Right renal cortex interstitium (tissue), 3 donors: ENCODE measurements at regions not wholly inside any gene's neighbourhood (a gene's known extent, or its start where the extent isn't known, plus 50 kb on each side); places are given as distances from the start of the nearest gene placed in this dataset.
A peak's percentile ranks its signal among the peaks of the same experiment; 100 is the strongest.

ENCODE experiments used
- DNase-seq, 3 donors: peaks; one replicate each; pipeline ENCODE4 v3.0.0-alpha.2; 2013; ENCODE audit warnings: low read depth in 3 of 3, low spot score in 2 of 3

DNA sequence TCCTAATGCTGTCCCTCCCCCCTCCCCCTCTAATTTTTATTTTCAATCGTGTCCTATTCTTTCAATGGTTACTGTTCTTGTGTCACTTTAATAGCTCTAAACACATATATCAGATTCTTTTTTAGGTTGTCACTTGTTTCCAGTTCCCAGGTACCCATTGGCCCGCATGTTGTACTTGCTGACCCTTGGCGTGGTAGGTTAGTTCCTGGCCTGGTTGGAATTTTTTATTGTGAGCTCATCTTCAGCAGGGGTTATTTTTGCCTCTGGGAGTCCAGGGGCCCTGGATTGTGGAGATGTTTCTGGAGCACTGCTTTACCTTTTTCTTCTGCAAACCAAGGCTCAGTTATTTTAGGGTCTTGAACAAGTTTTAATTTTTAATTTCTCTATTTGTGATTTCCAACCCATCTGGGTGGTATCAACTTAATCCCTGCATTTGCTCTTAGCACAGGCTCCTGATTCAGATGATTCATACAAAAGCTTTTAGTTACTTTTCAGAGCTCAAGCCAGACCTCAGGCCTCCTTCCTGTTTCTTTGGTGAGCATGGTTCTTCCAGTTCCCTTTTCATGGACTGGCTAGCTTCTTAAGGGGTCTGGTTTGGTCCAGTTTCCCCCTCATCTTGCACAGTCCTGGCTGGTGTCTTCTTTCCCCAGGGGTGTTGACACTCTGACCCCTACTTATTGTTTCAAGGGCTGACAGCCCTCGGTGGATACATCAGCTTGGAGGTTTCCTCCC, 220.5 kb downstream of the TM9SF2 start:
- no peak for DNase-seq

DNA sequence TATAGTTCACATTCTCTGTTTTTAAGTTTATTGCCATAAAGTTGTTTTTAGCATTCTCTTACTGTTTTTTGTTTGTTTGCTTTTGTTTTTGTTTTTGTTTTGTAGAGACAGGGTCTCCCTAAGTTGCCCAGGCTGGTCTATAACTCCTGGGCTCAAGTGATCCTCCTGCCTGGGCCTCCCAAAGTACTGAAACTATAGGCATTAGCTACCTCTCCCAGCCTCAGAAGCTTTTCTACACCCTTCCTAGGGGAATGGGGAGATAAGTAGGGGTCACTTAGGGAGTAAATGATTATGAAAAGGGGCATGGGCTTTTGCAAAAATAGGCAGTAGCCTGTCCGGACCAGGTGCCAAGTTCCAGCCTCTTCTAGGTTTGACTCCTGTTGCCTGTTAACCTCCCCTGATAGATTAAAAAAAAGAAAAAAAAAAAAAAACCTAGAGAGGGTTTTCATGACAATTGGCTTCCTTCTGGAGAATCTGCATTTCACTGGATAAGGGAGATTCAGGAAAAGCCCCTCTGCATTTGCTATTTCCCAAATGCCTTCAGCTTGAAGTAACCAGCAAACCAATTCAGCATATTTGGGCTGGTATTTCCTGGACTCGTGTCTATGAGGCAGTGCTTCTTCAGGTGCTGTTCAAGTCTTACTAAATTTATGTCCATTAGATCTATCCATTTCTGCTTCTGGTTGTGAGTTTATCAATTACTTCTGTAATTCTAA, 216.8 kb downstream of the TM9SF2 start:
- no peak for DNase-seq

DNA sequence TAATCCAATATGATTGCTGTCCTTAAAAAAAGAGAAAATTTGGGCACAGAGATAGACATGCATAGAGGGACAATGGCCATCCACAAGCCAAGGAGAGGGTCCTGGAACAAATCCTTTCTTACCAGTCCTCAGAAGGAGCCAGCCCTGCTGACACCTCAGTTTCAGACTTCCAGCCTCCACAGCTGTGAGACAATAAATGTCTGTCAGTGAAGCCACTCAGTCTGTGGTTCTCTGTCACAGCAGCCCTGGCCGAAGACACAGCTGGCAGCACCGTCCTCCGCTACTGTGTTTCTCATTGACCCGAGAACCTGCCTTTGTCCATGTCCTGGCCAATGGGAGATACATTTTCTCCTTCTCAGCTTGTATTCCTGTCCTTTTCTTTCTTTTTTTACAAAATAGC, 207.9 kb downstream of the TM9SF2 start:
- no peak for DNase-seq

DNA sequence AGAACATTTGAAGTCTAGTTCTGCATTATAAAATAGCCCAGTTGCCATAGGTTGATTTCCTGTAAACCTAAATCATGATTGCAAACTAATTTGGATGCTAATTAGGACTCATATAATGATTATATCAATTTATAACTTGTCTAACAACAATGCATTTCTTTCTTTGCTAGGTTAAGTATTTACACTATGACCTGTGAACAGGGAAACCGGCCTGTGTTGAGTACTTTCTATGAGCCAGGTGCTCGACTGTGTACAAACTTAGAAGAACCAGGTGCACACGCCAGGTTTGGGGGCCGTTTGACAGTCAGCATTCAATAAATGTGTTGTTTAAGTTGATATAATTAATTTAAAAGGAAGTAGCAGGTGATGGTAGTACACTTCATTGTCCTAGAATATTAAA, 203.1 kb downstream of the TM9SF2 start:
- DNase-seq = no peak

DNA sequence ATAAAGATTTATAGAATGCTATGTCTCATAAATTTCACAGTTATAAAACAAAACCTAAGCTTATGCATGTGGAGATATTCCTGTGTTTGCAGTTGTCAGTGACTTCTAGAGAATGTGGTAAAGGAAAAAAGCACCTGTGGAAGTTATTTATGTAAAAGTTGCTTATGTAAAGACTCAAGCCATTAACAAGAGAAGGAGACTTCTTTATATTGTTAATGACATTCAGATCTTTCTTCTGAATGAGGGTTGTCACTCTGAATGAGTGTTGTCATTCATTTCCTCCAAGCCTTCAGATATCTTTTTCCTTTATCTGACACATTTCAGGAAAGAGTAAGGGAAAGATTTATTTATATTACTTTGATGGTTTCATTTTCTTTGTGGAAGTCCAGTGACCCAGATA, 202.6 kb downstream of the TM9SF2 start:
- DNase-seq = no peak

DNA sequence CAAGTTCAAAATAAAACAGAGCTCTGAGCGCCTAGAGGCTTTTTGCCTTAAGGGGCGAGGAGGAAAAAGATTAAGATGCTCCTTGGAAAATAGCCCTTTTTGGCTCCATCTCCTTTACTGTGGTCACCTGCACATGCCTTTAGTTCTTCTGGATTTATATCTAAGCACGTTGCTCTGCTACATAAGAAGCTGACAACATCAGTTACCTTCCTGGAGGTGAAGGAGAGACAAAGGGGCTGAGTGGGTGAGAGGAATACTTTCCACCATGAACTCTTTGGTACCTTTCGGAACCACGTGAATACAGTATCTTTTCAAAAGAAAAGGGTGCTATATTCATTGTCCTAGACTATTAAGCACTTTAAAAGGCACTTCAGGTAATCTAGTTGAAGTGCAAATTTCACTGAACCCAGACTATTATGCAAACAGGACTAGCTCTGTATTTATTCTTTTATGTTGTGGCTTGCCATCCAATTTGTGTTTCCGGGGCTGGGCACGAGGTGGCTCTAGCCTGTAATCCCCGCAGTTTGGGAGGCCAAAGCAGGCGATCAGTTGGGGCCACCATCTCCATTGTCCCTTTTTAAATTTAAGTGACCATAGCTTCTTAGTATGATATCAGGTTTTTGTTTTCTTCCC, 201.5 kb downstream of the TM9SF2 start:
- no peak for DNase-seq

DNA sequence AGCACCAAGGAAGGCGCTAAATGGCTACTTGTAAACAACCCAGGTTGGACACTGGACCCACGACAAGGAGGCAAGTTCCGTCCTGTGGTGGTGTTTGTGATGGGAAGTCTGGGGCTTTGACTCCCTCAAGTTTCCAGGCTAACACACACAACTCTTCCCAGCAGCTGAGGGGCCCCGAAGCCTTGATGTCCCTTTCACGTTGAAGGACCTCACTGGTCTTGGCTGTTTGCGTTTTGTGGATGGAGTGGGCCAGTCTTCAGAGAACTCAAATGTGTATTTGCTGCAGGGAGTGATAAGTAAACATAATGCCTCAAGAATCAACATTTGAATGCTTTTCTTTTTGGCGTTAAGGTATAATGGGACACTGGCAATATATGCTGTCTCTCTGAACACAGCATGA, 199.2 kb downstream of the TM9SF2 start:
- no peak for DNase-seq

DNA sequence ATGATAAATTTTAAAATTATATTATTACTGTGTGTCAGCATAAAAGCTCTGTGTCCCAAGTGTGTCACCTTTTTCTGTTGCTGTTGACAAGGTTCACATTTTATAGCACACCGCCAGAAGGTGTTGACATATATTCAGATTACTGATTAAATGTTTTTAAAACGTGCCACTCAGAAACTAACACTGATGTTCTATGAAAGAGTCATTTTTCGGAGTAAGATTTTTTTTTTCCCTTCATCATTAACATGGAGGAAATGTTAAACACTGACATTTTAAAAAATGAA, 197.5 kb downstream of the TM9SF2 start:
- DNase-seq = no peak

DNA sequence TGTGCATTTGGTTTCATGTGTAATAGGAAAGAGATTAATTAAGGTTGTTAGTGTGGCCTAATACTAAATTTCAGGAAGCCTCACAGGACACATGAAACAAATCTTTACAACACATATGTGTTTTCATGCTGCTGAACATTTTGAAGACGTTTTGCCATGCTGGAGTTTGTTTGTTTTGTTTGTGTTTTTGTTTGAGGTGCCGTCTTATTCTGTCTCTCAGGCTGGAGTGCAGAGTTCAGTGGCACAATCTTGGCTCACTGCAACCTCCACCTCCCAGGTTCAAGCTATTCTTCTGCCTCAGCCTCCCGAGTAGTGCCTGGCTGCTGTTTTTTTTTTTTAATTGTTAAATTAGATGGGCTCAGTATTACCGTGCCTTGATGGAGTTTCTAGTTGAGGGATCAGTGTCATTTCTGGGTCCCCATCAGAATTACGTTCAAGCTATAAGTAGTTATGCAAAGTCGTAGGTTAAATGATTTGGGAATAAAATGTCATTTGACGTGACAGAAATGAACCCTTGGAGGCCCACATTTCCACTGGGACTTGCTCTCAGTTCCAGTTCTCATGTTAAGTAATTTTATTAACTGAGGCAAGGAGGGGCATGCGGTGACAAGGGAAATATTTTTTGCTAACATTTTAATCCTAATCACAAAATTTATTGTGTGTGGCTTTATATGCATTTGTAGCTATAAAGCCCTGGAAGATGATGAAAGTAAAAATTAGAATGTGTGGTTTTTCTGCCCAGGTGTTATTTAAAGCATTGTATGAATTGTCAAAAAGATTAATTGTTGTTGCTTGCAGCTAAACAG, 196.9 kb downstream of the TM9SF2 start:
- DNase-seq = no peak

DNA sequence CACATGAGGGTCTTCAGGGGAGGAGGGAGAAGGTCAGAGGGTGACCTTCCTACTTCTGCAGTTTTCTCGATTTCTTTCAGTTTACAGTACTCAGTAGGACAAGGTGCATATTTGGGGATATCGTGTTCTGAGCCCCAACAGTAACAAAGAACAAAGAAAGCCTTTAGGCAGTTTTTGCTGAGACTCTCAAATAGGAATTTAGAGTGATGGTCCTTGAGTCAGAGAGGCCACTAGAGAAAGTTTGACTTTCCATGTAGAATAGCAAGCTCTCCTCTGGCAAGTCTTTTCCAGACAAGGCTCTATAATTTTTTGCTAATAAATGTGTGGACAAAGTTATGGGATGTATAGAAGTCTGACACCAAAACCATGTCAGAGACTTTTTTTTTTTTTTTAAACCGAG, 194.6 kb downstream of the TM9SF2 start:
- DNase-seq = no peak

DNA sequence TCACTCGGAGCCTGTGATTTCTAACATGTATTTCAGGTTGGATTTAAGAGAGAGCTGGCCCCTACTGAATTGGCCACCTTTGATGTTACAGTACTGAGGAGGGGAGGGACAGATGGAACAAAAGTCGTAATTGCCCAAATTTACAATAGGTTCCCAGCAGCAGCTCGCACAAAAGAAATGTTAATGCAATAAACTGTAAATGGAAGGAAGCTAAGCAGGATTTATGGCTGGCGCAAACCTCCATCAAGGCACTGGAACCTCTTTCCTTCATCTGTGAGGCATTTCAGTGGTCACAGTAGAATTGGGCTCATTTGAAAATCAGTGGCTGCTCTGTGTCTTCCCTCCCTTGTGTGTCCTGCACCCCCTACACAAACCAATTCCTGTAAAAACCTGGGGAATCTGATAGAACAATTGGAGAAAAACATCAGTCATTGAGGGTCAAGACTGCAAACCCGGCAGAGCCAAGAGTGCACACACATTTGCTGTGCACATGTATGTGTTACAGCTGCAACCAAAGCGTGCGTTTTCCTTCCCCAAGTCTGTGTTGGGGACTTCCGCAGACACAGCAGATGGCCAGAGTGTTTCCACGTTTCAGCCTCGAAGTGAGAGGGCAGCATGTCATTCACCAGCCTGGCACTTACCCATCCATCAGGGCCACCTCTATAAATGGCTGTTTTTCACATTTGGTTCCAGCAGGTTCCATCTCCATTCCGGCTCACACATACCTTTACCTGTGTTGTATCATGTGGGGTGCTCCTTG, 192.8 kb downstream of the TM9SF2 start:
- DNase-seq = no peak

DNA sequence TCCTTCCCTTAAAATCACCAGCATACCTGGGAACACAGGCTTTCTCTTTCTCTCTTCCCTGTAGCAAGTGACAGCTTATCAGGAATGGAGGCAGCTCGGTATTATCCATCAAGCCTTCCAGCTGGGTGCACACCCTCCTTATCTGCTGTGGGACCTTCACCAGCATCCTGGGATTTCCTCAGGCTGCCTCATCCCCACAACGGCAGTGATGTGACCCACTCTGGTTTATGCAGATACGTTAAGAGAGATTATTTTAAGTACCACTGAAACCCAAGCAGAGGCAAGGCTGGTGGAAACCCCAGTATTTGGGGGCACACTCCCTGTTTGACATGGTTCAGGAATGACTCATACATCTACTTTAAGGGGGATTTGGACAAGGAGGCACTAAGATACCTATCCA, 192.1 kb downstream of the TM9SF2 start:
- no peak for DNase-seq

DNA sequence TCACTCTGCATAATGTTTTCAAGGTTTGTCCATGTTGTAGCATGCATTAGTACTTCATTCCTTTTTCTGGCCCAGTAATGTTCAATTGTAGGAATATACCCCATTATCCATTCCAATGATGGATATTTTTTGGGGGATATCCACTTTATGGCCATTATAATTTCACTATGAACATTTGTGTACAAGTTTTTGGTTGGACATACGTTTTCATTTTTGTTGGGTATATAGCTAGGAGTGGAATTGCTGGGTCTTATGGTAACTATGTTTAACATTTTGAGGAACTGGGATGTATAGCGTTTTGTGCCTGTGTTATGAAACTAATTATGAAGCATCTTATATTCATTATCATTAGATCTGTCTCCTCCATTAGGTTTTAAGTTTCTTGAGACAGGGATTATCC, 191.6 kb downstream of the TM9SF2 start:
- DNase-seq = no peak

DNA sequence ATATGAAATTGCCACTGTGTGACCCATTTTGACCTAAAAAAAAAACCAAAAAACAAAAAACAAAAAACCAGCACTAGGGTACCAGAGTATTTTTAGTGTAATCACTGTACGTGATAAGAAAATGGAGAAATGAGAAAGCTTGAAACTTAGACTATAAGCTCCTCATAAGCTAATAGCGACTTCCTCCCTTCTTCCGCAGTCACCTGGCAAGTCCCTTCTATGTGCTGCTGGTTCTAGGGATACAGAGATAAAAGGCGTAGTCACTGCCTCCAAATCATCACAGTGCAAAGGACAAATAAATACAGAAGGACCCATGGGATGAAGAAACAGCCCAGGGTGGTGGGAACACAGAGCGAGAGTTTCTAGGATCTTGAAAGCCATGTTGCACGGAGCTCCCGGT, 190.3 kb downstream of the TM9SF2 start:
- DNase-seq = no peak

DNA sequence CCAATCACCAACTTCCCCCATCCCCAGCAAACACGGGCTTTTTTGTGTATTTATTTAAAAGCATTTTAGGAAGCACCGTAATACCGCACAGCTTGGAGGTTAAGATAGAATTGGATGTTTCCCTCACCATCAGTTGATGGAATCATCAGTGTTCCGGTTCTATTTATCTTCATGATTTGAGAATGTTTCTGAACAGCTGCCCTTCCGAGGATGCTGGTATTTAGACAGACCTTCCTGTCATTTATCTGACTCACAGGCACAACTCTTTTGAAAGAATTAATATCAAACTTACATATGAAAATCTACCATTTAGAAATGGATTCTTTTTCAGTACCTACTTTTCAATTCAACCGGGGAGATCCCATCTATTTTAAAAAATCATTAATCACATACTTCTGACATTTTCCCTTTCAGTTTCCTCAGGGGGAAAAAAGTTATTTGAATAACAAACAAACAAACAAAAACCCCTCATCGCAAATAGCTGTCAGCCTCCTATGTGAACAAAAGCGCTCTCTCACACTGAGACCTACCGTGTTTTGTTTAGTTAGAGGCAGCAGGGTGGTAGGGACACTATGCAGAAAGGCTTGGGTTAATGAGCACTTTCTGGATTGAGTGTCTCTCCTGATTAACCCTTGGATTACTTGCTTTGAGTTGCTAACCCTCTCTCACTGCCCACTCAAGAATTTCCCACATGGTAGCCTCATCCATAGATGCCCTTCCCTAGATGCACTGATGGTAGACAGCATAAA, 189.3 kb downstream of the TM9SF2 start:
- DNase-seq = no peak

DNA sequence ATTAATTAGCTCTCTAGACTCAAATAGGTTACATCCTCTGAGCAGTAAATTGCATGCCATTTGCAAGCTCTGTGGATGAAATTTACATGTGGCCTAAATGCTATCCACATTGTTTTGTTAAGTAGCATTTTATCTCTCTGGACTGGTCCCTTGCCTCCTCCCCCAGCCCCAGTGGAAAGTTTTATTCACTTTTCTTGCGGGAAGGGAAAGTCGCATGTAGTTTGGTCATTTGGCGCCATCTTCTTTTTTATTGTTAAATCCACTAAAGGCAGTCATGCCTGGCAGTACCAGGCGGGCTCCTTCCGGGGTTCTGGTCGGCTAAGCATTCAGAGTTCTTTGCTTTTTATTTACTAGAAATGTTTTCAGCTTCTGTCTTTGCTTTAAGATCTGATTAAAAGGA, 188.7 kb downstream of the TM9SF2 start:
- DNase-seq = peak in 1 of 3 donors; percentile 40

DNA sequence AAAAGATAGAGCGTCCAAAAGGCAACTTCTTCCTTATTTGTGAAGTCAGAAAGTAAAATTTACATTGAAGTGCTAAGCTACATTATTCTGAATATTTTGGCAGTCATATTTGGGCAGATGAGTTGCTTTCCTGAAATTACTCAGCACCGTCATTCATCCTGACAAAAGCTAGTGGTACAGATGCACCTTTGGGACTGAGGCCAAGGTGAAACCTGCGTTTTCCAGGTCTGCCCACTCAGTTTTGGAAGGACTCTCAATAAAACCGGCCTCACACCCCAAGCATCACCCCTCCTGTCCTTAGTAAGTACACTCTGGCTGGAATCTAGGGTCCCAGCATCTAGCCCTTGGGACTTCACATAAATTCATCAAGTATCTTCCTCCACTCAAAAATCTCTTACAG, 187.5 kb downstream of the TM9SF2 start:
- DNase-seq = no peak

DNA sequence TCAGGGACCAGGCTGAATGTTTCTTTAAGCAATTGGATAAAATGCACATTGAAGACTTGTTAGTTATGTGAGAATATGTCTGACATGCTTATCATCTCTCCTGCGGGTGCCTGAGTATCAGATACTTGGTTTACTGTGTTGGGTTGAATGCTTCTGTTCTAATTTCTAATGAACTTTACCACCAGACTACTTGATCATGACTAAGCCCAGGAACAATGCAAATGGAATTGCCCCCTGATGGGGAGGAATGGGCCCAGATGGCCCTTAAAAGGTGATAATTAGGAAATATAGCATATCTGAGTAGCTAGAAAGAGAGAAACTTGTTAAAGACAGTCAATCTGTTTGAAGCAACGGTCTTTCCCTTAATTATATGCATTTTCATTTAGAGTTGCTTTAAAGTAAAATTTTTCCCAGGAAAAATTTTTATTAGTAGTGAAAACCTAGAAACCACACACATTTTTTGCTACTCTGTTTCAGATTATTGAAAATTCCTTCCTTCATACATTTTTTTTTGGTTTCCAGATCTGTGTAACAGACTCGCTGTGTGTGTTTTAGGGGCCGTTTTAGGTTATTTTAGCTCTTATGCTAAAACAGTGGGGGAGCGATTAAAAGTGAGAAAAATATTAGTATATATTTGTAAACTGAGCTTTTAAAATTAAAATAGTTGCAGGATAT, 186.6 kb downstream of the TM9SF2 start:
- no peak for DNase-seq

DNA sequence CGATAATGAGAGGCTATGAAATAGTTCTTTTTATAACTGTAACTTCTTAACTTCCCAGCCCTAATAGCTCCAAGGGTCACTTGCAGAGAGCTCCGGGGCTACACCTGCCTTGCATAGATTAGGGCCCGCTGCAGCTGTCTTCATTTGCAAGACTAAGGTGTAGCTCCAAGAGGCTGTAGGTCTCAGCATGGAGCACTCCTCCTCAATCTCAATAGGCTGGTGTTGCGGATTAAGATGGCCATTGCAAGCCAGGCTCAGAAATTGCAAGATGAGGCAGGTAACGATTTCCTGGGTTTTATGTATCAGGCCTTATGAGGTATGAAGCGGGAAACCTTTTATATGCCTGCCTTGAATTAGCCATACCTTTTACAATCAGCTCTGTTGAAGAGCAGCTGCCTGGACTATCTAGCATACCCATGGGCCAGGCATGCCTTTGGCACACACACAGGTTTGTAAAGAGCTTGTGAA, 185.7 kb downstream of the TM9SF2 start:
- DNase-seq = no peak
